ENCODE measurements at regions not wholly inside any gene's neighbourhood (a gene's known extent, or its start where the extent isn't known, plus 50 kb on each side); places are given as distances from the start of the nearest gene placed in this dataset.

DNA sequence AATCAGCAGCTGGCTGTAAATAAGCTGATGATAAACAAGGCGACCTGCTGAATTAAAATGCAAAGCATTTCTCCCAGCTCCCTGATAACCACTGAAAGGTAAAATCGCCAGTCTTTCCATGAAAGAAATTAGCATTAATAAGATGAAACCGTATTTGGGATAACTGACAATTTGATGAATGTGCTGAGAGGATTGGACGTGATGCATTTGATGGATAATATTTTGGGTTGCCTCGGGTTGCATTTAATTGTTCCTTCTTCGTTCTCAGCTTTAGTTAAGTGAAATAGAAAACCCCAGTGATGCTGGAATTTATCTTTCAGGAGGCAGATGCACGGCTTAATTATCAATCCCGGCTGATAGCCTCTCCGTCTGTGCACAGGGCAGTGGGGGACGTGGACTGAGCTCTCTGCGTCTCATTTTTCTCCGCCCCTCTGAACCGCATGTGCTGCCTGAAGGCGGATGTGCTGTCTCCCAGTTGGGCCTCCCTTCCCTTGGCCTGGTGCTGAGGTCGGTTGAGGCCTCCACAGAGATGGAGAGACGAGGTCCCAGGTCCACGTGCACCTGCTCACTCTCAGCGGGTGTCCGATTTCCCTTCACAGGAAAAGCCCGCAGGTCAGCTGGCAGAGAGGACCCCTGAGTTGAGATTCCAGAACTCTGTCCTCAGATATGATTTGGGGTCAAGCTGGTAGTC lies 846.2 kb downstream of the BRD1 start:
- no peak for DNase-seq (ENCODE audit: low read depth)

DNA sequence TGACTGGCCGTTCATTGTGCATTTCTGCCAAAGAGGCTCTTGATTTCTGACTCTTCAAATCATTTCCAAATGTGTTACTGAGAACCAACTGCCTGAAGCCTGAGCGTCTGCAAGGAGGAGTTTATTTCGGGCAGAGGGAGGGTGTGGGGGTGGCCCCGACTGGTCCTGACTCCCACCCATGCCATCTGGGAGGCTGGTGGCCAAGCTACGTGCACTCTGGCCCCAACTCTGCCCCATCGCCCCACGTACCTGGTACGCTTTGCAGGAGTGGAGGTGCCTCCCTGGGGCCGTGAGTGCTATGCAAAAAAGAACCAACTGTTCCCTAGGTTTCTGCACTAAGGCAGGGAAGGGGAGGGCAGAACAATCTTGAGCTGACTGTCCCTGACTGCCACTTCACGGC lies 846.8 kb downstream of the BRD1 start:
- no peak for DNase-seq (ENCODE audit: low read depth)

DNA sequence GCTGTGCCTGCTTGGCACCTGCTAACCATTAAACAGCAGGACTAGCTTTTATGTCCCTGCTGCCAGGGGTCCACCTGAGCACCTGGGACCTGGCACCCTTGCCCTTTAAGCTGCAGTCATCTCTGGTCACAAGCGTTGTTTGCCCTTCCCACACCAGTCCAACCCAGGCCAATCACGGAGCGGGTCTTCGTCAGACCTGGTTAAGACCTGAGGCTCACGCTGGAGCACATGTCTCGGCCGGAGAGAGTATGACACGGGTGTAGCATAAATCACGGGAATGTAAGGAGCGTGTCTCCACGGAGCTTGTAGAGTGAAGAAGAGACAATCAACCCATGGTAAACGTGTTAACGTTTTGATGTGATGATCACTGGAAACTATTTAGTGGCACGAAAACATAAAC lies 847.3 kb downstream of the BRD1 start:
- no peak for DNase-seq (ENCODE audit: low read depth)

DNA sequence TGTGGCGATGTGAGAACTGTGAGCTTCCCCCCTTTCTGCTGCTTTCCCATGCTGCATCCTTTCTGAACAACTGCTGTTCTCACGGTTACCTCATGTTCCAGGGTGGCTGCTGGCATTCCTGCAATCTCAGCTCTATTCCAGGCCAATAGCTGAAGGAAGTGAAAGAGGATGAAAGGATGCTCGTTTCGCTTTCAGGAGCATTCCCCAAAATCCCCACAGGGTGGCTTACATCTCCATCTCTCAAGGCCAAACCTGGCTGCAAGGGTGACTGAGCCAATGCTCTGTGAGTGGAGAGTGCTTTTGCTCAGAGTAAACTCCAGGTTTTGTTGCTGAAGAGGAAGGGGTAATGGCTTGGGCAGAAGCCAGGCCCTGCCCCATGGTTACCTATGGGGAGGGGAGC lies 848.2 kb downstream of the BRD1 start:
- no peak for DNase-seq (ENCODE audit: low read depth)

DNA sequence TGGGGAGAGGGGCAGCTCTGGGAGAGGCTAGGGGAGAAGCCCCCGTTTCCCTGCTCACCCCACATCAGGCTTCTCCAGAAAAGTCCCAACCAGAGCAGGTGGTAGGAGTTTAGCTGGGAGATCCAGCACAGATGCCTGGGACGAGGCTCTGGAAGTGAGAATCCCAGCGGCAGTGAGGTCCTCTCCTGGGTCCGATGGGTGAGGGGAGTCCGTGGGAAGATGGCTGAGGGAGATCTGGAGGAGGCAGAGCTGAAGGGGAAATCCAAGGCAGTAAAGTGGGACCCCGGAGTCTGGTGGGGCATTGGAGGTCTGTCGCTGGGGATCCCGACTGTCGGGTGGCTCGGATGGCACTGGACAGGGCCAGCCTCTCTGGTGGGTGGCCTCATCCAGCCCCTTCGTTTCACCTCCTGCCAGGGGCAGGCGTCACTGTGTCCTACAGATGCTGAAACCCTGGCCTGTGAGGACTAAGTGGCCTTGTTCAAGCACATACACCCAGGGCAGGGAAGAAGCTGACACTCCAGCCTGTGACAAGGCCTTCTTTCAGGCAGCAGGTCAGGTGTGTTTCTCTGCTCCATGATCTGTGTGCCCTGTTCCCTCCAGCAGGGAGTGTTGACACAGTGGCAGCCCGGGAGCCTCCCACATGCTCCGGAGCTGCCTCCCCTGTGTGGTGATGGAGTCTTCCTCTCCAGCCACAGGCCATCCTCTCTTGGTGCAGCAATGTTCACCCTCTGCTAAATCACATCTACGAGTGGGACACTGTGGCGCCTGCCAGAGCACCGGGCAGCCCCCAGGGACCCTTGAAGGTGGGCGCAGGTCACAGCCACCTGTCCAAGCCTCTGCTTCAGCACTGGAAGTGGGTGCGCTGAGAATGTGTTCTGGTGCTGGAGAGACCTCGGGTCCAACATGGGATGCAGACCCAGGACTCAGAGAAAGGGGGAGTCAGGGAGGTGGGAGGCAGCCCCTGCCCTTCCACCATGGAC lies 850.8 kb downstream of the BRD1 start:
- no peak for DNase-seq (ENCODE audit: low read depth)

DNA sequence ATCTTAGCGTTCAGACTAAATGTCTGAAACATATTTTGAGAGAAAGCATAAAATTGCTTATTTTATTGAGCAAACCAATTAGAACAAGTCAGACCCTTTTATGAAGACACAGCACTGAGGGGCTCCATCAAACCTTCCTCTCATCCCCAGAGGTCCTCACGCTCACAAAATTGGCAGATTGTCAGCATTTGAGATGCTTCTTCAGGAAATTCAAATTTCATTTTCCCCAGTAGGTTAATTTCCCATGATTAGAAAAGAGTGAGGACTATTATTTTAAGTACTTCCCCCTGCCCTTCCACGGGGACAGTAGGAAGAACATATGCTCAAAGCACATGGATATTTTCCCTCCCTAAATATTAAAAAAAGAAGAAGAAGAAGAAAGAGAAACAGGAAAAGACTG lies 851.8 kb downstream of the BRD1 start:
- no peak for DNase-seq (ENCODE audit: low read depth)

DNA sequence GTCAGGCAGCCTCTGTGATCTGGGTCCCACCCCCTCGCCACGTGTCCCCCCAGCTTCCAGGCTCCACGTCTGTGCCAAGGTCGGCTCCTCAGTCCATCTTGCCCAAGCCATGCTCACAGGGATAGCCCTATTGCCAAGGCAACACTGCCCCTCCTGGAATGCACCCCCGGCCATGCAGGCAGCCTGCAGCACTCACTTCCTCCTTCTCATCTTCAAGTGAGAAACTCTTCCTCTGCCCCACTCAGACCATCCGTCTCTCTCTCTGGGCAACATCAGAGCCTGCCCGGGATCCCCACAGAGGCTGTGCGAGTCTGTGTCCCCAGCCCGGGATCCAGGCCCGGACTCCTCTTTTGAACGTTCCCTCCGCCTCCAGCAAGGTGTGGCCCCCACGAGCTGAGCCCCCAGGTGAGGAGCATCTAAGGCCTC lies 852.3 kb downstream of the BRD1 start:
- no peak for DNase-seq (ENCODE audit: low read depth)

DNA sequence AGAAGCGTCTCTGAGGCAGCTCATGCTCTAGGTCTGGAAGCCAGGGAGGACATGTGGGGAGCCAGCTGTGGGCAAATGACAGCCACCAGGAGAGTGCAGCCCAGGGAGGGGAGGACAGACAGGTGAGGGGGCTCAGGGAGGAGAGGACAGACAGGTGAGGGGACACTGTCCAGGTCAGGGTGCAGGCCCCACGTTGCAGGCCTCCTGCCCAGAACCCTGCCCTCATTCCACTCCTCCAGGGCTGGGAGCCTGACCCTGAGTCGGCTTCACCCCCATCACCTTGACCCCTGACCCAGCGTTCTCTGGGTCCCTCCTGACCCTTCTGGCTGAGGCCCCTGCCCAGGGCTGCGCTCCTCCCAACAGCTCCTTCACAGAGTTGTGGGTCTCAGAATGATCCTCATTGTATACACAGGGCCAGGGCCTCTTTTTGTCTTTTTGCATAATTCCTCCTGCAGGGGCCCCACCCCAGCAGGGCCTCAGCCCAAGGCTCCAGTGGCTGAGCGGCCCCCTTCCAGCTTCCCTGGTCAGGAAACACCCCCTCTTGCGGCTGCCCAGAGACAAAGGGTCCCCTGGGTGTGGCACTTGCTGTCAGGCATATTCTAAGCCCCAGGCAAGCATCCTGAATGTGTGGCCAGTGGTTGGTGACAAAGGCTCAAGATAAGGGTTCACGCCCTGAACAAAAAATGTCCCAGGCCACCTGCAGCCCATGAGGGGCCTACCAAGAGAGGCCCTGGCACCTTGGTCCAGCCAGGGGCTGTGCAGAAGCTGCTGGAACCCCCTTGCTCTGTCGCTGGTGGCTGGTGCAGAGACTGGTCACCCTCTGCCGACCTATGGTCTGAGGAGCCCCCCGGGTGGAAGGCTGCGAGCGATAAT lies 853.0 kb downstream of the BRD1 start:
- DNase-seq (ENCODE audit: low read depth), result no peak

DNA sequence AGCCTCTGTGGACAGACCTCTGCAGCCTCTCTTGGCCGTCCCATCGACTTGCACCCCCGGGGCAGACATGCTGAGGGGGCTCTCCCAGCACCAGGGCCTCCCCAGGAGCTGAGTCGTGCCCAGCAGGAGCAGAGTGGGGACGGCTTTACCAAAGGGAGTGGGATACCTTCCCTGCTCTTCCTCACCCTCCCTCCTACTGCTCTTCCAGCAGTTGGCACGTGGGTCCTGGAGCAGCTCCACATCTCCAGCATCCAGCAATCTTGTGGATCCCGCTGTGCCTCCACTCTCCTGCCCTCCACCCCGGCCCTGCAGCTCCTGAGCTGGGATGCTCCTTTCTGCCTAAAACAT lies 854.0 kb downstream of the BRD1 start:
- DNase-seq (ENCODE audit: low read depth), result no peak

DNA sequence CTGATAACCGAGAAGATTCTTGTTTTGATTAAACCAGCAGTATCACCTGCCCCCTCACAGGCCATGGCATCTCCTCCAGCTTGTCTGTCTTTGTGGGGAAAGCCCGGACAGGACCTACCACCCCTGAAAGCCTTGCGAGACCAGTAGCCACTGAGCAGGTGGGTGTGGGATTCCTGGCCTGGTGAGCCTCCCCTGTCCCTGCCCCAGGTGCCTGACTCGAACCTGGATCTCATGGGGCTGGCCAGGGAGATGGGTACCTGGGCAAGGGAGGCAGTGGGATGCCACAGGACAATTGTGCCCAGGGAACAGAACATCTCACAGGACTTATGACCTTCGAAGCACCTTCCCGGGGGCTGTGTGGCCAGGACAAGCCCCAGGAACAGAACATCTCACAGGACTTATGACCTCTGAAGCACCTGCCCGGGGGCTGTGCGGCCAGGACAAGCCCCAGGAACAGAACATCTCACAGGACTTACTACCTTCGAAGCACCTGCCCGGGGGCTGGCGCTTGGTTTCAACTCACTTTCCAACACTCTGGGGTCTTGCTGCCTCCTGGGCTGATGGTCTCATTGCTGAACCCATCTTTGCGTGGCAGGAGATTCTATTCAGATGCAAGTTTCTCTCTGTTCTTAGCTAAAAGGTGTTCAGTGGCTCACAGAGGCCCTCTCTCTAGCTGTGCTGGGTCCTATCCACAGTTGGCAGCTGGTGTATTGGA lies 854.5 kb downstream of the BRD1 start:
- DNase-seq (ENCODE audit: low read depth), result no peak

DNA sequence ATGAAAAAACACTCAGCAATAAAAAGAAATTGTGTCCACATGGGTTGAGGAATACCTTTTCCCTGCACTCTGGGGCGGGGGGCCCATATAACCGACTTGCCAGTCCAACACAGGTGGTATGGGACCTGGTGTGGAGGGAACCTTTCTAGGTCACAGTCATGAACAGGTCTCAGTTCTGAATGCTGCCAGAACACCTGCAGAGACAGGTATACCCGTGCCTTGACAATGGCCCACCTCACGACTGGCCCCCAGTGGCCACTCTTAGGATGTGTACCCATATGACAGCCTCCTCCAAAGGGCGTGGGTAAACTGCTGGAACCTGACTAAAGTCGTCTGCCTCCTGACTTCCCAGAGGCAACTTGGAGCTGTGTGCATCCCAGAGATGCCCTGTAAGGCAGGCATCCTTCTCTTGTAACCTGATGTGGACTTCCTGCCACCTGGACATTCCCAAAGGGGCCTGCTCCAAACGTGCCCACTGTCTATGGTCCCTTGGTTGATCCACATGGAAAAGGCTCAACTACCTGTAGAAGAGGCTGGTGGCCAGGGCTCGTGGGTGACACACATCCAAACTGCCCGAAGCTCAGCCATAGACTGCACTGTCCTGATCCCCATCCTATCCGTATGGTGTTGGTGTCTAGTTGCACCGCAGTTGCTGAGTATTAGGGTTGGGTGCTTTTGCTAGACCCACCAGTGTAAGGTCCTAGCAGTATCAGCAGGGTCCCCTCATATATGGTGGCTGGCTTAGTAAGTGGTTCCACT lies 859.3 kb downstream of the BRD1 start:
- DNase-seq (ENCODE audit: low read depth), result no peak

DNA sequence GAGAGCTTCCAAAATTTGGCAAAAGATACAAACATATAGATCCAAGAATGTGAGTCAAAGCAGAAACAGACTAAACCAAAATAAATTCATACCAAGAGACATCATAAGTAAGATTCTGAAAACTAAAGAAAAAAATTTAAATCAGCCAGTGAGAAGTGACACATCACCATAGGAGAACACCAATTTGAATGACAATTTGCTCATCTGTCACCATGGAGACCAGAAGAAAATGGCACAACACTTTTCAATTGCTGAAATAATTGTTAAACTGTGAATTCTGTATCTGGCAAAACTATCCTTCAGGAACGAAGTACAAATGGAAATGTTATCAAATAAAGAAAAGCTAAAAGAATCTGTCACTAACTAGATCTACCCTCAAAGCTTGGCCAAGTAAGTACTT lies 864.3 kb downstream of the BRD1 start:
- no peak for DNase-seq (ENCODE audit: low read depth)

DNA sequence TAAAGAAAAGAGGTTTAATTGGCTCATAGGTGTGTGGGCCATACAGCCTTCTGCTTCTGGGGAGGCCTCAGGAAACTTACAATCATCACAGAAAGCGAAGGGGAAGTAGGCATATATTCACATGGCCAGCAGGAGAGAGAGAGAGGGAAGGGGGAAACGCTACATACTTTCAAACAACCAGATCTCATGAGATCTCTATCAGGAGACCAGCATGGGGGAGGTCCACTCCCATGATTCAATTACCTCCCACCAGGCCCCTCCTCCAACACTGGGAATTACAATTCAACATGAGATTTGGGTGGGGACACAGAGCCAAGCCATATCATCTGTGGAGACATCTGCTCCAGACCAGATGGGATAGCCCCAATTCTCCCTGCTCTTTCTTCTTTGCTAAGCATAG lies 866.0 kb downstream of the BRD1 start:
- DNase-seq (ENCODE audit: low read depth), result no peak

DNA sequence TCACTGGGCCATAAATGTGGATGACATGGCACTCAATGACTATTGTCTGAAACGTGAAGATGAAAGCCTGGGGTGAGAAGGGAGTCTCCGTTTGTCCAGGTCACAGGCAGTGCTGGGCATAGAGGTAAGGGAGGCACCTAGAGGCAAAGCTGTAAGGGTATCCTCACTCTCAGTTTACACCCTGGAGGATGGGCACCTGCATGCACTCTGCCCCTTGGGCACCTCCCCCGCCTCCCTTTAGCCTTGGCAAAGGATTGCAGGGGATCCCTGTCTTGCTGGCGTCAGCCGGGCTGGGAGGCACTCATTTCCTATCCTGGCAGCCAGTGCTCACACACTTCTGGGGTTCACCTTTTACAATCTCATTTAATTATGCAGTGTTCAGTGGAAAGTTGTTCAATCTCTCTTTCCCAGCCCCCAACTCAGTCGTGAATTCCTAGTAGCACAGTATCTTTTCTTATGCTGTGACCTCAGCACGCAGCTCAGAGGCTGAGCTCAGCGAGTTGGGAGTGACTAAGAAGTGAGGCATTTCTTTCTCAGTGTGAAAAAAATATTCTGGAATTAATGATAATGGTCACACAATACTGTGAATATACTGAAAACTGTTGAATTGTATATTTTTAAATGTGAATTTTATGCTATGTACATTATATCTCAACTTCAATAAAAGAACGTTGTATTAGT lies 866.6 kb downstream of the BRD1 start:
- DNase-seq (ENCODE audit: low read depth), result no peak

DNA sequence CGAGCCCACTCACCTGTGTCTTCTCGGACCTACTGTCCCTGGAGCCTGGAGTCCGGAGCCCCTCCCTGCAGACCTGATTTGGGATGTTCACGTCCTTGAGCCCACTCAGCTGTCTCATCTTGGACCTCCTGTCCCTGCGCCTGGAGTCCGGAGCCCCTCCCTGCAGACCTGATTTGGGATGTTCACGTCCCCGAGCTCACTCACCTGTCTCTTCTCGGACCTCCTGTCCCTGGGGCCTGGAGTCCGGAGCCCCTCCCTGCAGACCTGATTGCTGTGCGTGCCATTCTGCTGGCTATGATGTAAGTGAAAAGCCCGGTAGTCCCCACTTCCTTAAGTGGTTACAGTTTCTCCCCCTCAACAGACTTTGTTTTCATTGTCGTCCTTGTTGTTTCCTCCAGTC lies 867.1 kb downstream of the BRD1 start:
- DNase-seq (ENCODE audit: low read depth), result no peak

DNA sequence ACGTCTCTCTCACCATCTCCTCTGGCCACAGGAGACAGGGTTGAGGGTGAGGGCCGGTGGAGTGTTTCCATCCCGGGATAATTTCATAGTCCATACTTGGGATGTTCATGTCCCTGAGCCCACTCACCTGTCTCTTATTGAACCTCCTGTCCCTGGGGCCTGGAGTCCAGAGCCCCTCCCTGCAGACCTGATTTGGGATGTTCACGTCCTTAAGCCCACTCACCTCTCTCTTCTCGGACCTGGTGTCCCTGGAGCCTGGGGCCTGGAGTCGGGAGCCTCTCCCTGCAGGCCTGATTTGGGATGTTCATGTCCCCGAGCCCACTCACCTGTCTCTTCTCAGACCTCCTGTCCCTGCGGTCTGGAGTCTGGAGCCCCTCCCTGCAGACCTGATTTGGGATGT lies 868.2 kb downstream of the BRD1 start:
- DNase-seq (ENCODE audit: low read depth), result no peak

DNA sequence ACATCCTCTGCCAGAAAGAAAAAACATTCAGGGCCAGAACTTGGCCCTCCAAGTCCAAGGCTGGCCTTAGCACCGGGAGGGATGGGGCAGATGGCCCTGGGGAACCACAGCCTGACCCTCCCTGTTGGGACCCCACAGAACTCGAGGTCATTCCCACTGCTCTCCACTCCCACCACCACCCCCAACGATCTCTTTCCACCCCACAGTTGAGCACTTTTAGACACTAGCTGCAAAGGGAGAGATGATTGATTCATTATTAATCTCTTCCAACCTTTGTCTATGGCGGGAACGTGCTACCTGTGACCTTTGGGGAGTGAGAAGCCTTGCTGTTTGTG lies 869.7 kb downstream of the BRD1 start:
- no peak for DNase-seq (ENCODE audit: low read depth)

DNA sequence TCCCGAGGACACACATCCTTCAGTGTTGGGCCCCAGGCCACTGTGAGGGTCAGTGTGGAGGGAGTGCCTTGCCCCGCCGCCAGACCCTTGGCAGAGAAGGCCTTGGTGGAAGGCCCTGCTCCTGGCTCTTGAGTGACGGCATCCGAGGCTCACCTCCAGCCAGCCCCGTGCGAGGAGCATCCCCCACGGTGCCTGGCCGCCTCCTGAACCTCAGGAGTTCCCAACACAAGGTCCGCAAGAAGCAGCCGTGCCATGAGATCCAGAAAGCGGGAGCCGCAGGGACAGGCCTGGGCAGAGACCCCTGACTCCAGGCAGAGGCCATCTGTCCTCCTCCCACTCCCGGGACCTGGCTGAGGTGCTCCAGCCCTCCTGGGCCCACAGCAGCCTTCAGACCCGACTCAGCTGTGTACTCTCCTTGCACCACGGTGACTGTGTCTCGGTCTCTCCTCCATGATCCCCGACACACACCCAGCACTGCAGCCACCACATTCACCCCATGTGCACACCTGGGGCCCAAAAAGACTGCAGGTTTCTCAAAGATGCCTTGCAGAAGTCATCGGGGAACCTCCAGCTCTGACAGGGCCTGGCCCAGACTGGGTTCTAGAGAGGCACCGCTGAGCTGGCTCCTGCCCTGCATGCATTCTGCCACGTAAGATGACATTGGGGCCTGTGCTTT lies 870.2 kb downstream of the BRD1 start:
- no peak for DNase-seq (ENCODE audit: low read depth)

DNA sequence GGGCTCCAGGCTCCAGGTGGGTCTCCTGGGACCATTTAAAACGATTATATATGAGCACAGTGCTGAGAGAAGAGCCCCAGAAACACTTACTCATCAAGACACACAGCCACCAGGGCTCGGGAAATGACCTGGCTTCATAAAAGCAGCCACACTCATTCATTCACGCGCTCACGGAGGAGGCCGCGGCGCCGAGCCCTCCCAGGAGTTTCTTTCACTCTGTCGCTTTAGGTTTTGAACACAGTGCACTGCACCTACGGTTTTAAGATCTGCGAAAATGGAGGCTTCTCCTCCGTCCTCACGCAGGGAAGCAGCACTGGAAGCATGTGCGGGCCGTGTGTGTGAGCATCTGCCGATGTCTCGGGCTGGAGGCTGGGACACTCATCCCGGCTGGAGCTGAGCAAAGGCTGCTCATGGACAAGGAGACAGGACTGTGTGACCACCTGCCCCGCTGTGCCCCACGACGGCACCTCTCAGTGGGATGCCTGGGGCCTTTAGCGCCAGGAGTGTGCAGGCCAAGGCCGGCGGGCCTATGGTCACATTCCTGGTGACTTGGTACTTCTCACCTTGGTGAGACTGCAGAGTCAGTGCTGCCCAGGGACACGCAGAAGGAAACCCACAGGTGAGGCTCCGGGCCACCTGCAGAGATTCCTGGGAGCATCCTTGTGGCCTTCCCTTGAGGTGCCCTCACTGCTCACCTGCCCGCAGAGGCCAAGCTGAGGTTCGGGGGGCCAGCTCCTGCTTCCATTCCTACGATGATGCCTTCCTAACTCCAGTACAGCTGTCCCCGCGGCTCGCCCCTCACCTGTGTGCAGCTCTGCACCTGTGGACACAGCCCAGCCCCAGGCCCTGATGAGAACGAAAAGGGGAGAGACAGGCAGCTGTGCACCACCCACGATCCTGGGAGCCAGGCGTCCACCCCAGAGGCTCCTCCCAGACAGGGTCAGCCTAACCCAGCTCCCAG lies 872.0 kb downstream of the BRD1 start:
- no peak for DNase-seq (ENCODE audit: low read depth)

All from non-pigmented ciliary epithelial cell (primary cell).